Immature natural killer cell (primary cell): ENCODE measurements at regions not wholly inside any gene's neighbourhood (a gene's known extent, or its start where the extent isn't known, plus 50 kb on each side); places are given as distances from the start of the nearest gene placed in this dataset.

Experiments
- DNase-seq, 3 donors: peaks; one replicate each; pipeline ENCODE4 v3.0.0; 2022; ENCODE audit warnings: mixed read lengths in 1 of 3
- H3K27ac Mint-ChIP-seq, 6 donors: one replicate each; pipeline ENCODE4 v1.8.0; 2020; ENCODE audit warnings: mixed read lengths in 6 of 6, mild to moderate bottlenecking in 5 of 6, inconsistent platforms in 4 of 6, moderate library complexity in 3 of 6
- H3K27me3 Mint-ChIP-seq, 3 donors: one replicate each; pipeline ENCODE4 v1.8.0; 2020 to 2021; ENCODE audit warnings: low read depth in 3 of 3, mild to moderate bottlenecking in 3 of 3, mixed read lengths in 3 of 3, moderate library complexity in 3 of 3, inconsistent platforms in 1 of 3
- H3K36me3 Mint-ChIP-seq, 3 donors: one replicate each; pipeline ENCODE4 v1.8.0; 2020; ENCODE audit warnings: mixed read lengths in 3 of 3, inconsistent platforms in 2 of 3, mild to moderate bottlenecking in 2 of 3
- H3K4me1 Mint-ChIP-seq, 2 donors: one replicate each; pipeline ENCODE4 v1.8.0; 2020; ENCODE audit warnings: inconsistent platforms in 2 of 2, mild to moderate bottlenecking in 2 of 2, mixed read lengths in 2 of 2, moderate library complexity in 1 of 2
- H3K4me3 Mint-ChIP-seq, 5 donors: one replicate each; pipeline ENCODE4 v1.8.0; 2020; ENCODE audit warnings: mild to moderate bottlenecking in 5 of 5, mixed read lengths in 5 of 5, inconsistent platforms in 3 of 5, moderate library complexity in 3 of 5
- H3K9me3 Mint-ChIP-seq, 6 donors: one replicate each; pipeline ENCODE4 v1.8.0; 2020; ENCODE audit warnings: mild to moderate bottlenecking in 6 of 6, mixed read lengths in 6 of 6, inconsistent platforms in 4 of 6, moderate library complexity in 3 of 6

- H3K4me3 Mint-ChIP-seq = no peak overlapping the region
- DNase-seq = no peak
- no peaks in the 10 kb centered on the region for H3K36me3 Mint-ChIP-seq
- H3K9me3 Mint-ChIP-seq = no peaks in the 10 kb centered on the region
- H3K4me1 Mint-ChIP-seq = no peaks in the 10 kb centered on the region
- peaks cover 0 to 3% (median 2%) of the 10 kb centered on the region in 3 donors for H3K27me3 Mint-ChIP-seq
- no peak overlapping the region for H3K27ac Mint-ChIP-seq
Measured at GRCh38 chr1:209388358-209388757, 195.2 kb upstream of the CAMK1G start.

DNA sequence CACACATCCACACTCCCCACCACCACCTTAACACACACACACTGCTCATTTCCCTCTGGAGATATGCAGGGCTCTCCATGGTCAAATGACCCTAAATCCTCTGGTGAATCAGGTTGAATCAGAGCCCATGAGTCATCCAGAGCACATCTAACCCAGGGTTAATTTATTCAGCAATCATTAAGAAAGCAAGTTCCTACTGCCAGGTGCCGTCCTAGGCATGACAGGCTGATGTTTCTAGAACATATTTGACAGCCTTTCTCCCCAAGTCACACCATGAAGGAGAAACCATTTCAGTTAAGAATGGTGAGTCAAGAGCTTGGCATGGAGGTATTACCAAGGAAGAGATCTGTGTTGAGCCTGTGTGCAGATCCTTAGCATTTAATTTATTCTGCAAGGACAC is 194.3 kb upstream of the CAMK1G start:
- Mint-ChIP-seq H3K36me3 (no peaks in the 10 kb centered on the region), H3K4me1 (no peaks in the 10 kb centered on the region), H3K27ac (no peak overlapping the region), H3K4me3 (no peak overlapping the region), H3K27me3 (peaks cover 0 to 3% (median 2%) of the 10 kb centered on the region in 3 donors), H3K9me3 (peaks cover 0 to 2% (median 0%) of the 10 kb centered on the region in 6 donors)
- DNase-seq = no peak

DNA sequence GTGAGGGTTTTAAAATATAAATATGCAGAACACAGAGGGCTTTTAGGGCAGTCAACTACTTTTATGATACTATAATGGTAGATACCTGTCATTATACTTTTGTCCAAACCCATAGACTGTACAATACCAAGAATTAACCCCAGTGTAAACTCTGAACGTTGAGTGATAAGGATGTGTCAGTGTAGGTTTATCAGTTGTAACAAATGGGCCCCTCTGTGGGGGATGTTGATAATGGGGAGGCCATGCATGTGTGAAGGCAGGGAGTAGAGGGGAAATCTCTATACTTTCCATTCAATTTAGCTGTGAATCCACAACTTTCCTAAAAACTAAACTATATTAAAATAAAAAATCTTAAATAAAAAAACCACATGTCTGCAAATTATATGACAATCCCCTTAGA is 193.5 kb upstream of the CAMK1G start:
- no peak for DNase-seq
- Mint-ChIP-seq H3K27me3 (peaks cover 0 to 3% (median 2%) of the 10 kb centered on the region in 3 donors), H3K27ac (no peak overlapping the region), H3K4me1 (no peaks in the 10 kb centered on the region), H3K4me3 (no peak overlapping the region), H3K9me3 (peaks cover 0 to 2% (median 0%) of the 10 kb centered on the region in 6 donors), H3K36me3 (no peaks in the 10 kb centered on the region)

DNA sequence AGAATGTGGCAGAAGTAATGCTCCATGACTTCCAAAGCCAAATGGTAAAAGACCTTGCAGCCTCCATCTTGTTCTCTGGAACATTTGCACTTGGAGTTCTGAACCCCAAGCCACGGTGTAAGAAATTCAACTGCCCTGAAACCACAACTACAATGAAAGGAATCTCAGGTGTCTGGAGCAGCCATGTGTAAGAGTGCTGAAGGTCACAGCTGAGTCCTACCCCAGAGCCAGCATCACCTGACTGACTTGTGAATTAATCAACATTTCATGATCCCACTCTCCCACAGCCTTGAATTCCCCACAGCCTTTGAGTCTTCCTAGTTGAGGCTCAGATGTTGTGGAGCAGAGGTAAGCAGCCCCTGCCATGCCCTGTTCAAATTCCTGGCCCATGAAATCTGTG is 192.8 kb upstream of the CAMK1G start:
- Mint-ChIP-seq H3K9me3 (peaks cover 0 to 5% (median 0%) of the 10 kb centered on the region in 6 donors), H3K4me1 (no peaks in the 10 kb centered on the region), H3K27me3 (peaks cover 0 to 3% (median 3%) of the 10 kb centered on the region in 3 donors), H3K4me3 (no peak overlapping the region), H3K27ac (no peak overlapping the region), H3K36me3 (no peaks in the 10 kb centered on the region)
- DNase-seq = no peak

DNA sequence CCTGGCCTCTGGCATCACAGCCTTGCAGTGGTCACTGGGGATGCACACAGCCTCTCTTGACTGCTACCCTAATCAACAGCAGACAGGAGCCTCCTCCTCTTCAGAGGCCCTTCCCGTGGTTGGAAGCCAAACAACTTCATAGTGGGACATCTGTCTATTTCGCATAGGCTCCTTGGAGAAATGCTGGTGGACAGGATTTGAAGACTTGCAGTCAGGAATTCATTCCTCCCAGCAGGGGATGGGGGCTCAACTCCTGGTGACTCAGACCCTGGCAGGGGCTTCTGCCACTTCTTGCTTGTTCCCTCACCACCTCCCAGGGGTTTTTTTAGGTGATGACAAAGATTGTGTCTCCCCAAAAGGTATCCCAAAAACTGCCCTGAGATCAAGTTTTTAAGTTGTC is 191.7 kb upstream of the CAMK1G start:
- H3K4me1 Mint-ChIP-seq = no peaks in the 10 kb centered on the region
- no peak overlapping the region for H3K4me3 Mint-ChIP-seq
- H3K27ac Mint-ChIP-seq = no peak overlapping the region
- peaks cover 0 to 5% (median 0%) of the 10 kb centered on the region in 6 donors for H3K9me3 Mint-ChIP-seq
- H3K27me3 Mint-ChIP-seq = peaks cover 2 to 3% (median 3%) of the 10 kb centered on the region in 3 donors
- DNase-seq = no peak
- no peaks in the 10 kb centered on the region for H3K36me3 Mint-ChIP-seq

DNA sequence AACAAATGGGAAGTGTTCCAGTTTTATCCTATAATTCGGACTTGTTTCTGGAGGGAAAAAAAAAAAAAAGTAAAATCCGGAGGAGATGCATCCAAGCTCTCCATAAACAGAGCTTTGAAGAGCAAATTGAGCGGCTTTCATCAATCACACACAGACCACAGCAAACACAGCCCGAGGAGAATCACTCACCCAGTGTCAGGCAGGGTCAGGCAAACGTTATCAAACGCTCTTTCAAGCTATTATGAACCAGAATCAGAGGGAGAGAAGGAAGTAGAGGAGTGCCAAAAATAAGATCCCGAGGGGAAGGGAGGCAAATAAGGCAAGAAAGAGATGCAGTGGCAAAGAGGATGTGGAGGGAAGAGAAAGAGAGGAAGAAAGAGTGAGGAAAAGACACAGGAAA is 188.3 kb upstream of the CAMK1G start:
- Mint-ChIP-seq H3K27ac (no peak overlapping the region), H3K27me3 (peaks cover 0 to 2% (median 1%) of the 10 kb centered on the region in 3 donors), H3K4me1 (no peaks in the 10 kb centered on the region), H3K9me3 (peaks cover 0 to 5% (median 0%) of the 10 kb centered on the region in 6 donors), H3K36me3 (no peaks in the 10 kb centered on the region), H3K4me3 (no peak overlapping the region)
- DNase-seq = no peak

GRCh38 chr1:209397371-209397770 is 186.1 kb upstream of the CAMK1G start:
- no peaks in the 10 kb centered on the region for H3K36me3 Mint-ChIP-seq
- no peak overlapping the region for H3K27ac Mint-ChIP-seq
- peaks cover 0 to 2% (median 1%) of the 10 kb centered on the region in 3 donors for H3K27me3 Mint-ChIP-seq
- H3K4me1 Mint-ChIP-seq = no peaks in the 10 kb centered on the region
- H3K4me3 Mint-ChIP-seq = no peak overlapping the region
- DNase-seq = no peak
- peaks cover 0 to 5% (median 0%) of the 10 kb centered on the region in 6 donors for H3K9me3 Mint-ChIP-seq

DNA sequence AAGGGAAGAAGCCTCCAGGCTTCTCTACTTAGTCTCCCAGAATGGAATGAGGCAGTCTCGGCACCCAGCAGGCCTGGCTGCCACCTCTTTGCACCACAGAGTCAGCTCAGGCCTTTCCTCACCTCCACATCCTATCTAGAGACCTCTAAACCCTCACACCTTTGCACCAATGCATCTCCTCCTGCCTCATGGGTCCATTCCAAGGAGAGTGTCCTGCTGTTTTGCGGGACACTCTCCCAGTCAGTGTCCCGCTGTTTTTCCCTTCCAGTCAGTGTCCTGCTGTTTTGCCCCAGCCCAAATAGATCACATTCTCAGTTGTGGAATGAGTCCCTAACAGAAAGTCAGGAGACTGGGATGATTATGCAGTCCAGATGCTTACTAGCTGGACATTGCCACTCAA is 185.6 kb upstream of the CAMK1G start:
- Mint-ChIP-seq H3K4me3 (no peak overlapping the region), H3K27me3 (peaks cover 0 to 2% (median 1%) of the 10 kb centered on the region in 3 donors), H3K9me3 (peaks cover 0 to 5% (median 0%) of the 10 kb centered on the region in 6 donors), H3K36me3 (no peaks in the 10 kb centered on the region), H3K27ac (no peak overlapping the region), H3K4me1 (no peaks in the 10 kb centered on the region)
- no peak for DNase-seq

DNA sequence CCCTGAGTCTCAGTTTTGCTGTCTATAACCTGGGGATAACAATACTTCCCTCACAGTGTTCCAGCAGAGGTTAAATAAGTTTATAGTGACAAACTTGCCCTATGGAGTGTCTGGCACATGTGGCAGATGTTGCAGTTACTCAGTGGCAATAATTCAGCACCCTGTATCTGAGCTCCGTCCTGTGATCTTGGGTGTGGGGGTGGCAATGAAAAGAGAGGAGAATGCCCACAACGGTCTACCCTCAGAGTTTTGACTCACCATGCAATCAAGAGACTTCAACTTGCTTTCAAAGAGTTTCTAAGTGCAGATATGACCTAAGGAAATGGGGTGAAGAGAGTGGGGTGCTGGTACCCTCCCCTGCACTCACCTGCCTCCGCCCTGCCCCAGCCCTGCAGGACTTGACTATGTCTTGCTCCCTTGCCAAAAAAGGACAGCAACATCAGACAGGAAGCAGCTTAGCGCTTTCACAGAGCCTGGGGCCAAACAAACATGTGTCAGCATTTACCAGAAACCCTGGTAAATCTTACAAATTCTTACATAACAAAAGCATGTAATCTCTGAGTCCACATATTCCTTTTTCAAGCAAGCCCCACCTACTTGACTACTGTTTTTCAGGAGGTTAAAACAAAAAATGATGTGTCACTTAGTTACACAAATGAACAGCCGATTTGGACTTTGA is 185.1 kb upstream of the CAMK1G start:
- H3K9me3 Mint-ChIP-seq = peaks cover 0 to 5% (median 0%) of the 10 kb centered on the region in 6 donors
- no peak overlapping the region for H3K4me3 Mint-ChIP-seq
- H3K27me3 Mint-ChIP-seq = peaks cover 0 to 2% (median 1%) of the 10 kb centered on the region in 3 donors
- H3K4me1 Mint-ChIP-seq = no peaks in the 10 kb centered on the region
- no peaks in the 10 kb centered on the region for H3K36me3 Mint-ChIP-seq
- H3K27ac Mint-ChIP-seq = no peak overlapping the region
- DNase-seq = no peak

GRCh38 chr1:209399800-209400199 is 183.7 kb upstream of the CAMK1G start:
- H3K27ac Mint-ChIP-seq = no peak overlapping the region
- H3K4me3 Mint-ChIP-seq = no peak overlapping the region
- peaks cover 0 to 2% (median 1%) of the 10 kb centered on the region in 3 donors for H3K27me3 Mint-ChIP-seq
- no peaks in the 10 kb centered on the region for H3K4me1 Mint-ChIP-seq
- H3K36me3 Mint-ChIP-seq = no peaks in the 10 kb centered on the region
- H3K9me3 Mint-ChIP-seq = peaks cover 0 to 5% (median 0%) of the 10 kb centered on the region in 6 donors
- DNase-seq = no peak

DNA sequence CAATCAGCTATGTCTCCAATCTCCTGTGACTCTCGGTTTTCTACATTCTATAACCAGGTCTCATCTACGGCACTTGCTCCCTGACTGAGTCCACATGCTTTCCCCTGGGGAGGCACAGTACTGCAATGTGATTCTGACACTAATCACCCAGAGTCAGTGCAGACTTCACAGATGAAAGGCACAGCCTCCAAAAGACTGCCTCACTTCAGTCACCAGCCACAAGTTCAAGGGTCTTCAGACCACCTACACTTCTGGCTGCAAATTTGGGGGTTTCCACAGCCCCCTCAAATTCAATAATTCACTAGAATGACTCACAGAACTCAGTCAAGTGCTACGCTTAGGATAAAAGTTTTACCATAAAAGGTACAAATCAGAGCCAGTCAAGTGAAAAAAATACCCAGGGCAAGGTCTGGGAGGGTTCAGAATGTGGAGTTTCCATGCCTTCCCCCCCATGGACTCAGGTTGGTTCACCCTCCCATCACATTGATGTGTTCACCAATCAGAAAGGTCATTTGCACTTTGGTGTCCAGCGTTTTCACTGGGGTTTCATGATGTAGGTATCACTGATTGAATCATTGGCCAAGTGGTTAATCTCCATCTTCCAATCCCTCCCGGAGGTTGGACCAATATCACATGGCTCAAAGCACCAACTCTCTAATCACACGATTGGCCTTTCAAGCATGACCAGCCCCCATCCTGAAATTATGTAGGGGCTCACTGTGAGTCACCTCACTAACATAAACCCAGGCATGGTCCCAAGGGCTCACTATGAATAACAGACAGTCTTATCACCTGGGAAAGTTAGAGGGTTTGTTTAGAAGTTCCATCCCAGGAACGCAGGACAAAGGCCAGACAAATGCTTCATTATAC is 182.9 kb upstream of the CAMK1G start:
- Mint-ChIP-seq H3K4me3 (no peak overlapping the region), H3K27ac (no peak overlapping the region), H3K9me3 (no peaks in the 10 kb centered on the region), H3K36me3 (no peaks in the 10 kb centered on the region), H3K27me3 (peaks cover 0 to 2% (median 2%) of the 10 kb centered on the region in 3 donors), H3K4me1 (no peaks in the 10 kb centered on the region)
- DNase-seq = no peak

GRCh38 chr1:209402697-209403096 is 180.8 kb upstream of the CAMK1G start:
- Mint-ChIP-seq H3K27me3 (peaks cover 0 to 2% (median 0%) of the 10 kb centered on the region in 3 donors), H3K9me3 (peaks cover 0 to 1% (median 0%) of the 10 kb centered on the region in 6 donors), H3K36me3 (no peaks in the 10 kb centered on the region), H3K27ac (no peak overlapping the region), H3K4me3 (no peak overlapping the region), H3K4me1 (no peaks in the 10 kb centered on the region)
- DNase-seq = no peak

GRCh38 chr1:209403921-209404320 is 179.6 kb upstream of the CAMK1G start:
- Mint-ChIP-seq H3K4me3 (no peak overlapping the region), H3K36me3 (no peaks in the 10 kb centered on the region), H3K9me3 (peaks cover 0 to 1% (median 0%) of the 10 kb centered on the region in 6 donors), H3K27ac (no peak overlapping the region), H3K4me1 (no peaks in the 10 kb centered on the region), H3K27me3 (peaks cover 0 to 3% (median 2%) of the 10 kb centered on the region in 3 donors)
- no peak for DNase-seq

GRCh38 chr1:209404577-209404976 is 178.9 kb upstream of the CAMK1G start:
- H3K36me3 Mint-ChIP-seq = no peaks in the 10 kb centered on the region
- H3K27ac Mint-ChIP-seq = no peak overlapping the region
- no peak for DNase-seq
- no peaks in the 10 kb centered on the region for H3K4me1 Mint-ChIP-seq
- peaks cover 0 to 3% (median 2%) of the 10 kb centered on the region in 3 donors for H3K27me3 Mint-ChIP-seq
- H3K9me3 Mint-ChIP-seq = peaks cover 0 to 1% (median 0%) of the 10 kb centered on the region in 6 donors
- no peak overlapping the region for H3K4me3 Mint-ChIP-seq
